ENCODE measurements at regions not wholly inside any gene's neighbourhood (a gene's known extent, or its start where the extent isn't known, plus 50 kb on each side); places are given as distances from the start of the nearest gene placed in this dataset.
"Not testable (repeated sequence)": the region's sequence is repeated elsewhere in the genome, so short reads cannot be mapped to it uniquely, and the experiment has no call there.

- intact Hi-C loops (cut with micrococcal nuclease) = no loop called here
Observed at GRCh38 chr7:155935726-155936125, 123.5 kb upstream of the SHH start.

- intact Hi-C loops (cut with micrococcal nuclease) = no loop called here
Observed at GRCh38 chr7:155935005-155935557, 122.8 kb upstream of the SHH start.

DNA sequence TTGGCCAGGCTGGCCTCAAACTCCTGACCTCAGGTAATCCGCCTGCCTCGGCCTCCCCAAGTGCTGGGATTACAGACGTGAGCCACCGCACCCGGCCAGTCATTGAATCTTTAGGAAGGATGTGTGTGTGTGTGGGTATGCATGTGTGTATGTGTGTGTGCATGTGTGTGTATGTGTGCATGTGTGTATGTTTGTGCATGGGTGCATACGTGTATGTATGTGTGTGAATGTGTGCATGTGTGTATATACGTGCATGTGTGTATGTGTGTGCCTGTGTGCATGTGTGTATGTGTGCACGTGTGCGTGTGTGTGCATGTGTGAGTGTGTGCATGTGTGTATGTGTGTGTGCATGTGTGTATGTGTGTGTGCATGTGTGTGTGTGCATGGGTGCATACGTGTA, 120.1 kb upstream of the SHH start:
- intact Hi-C loops (cut with micrococcal nuclease) = not testable (repeated sequence)

DNA sequence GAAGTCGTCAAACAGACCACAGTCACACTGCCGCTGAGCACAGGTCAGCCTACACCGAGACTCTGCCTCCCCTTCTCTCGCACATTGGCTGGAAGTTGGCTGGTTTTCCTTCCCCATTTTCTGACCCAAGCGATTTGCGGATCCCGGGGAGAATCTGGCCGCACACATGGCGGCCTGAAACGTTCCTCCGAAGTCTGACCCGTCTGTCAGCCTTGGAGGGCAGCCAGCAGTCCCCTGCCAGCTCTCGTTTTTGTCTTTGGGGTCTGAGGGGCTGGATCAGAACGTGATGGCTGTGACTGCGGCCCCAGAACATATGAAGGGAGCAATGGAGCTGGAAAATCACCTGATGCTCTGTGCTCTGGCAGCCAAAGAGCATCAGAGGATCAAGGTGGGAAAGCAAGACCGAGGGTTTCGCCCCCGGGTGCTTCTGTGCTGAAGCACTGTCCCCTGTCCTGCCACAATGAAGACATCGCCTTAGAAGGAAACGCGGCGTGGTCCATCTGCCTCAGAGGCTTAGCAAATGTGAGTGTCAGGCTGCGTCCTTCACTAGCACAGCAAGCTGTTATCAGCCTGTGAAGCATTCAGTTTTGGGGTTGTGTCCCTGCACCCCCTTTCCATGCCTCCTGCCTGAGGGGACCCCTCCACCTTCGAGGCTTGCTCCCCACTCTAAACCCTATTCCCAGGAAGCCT, 119.3 kb upstream of the SHH start:
- intact Hi-C loops (cut with micrococcal nuclease) = no loop called here

DNA sequence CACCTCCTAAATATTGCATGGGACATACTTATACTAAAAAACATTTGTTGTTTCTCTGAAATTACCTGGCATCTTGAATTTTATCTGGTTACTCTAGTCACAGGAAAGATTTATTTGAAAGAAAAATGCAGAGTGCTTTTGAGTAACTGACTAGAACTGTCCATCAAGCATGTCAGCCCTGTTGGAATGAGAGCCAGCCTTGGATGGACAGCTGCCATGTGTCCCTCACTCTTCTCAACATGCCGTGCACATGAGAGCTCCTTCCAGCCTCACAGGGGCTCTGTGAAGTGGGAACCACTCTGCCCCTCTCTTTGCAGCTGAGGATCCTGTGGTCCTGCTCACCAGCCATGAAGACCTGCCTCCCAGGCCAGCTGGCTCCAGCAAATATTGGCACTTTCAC, 118.3 kb upstream of the SHH start:
- intact Hi-C loops (cut with micrococcal nuclease) = no loop called here

DNA sequence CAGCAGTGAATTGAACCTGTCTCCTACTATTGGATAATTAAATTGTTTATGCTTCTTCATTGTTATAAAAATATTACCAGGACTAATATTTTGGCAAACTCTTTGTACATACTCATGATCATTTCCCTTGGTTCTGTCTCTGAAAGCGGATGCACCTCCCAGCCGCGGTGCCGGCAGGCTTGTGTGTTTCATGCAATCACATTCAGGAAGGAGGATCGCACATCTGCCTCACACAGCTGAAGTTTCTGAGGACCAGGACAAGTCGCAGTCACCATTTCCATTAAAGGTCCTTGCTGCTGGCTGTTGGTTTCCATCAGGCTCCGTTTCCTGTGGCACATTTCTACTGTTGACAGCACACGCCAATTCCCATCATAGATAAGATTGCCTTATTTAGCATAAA, 117.8 kb upstream of the SHH start:
- intact Hi-C loops (cut with micrococcal nuclease) = no loop called here

- intact Hi-C loops (cut with micrococcal nuclease) = no loop called here
Observed at GRCh38 chr7:155928583-155928982, 116.3 kb upstream of the SHH start.

- intact Hi-C loops (cut with micrococcal nuclease) = no loop called here
Observed at GRCh38 chr7:155927905-155928304, 115.6 kb upstream of the SHH start.

DNA sequence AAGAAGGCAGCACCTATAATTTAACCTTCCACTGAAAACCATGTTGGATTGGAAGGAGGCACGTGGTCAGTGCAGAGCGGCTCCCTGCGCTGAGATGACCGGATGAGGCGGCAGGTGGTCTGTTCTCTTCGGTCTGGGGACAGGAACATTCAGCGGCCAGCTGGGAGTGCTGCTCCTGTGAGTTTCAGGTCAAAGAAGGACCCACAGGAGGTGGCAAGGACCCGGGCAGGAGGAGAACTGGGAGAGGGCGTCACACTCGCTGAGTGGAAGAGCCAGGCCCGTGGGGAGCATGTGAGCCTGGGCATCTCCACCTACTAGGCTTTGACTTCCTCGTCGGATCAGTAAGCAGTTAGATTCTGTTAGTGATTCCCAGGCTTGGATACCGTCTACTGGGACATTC, 113.4 kb upstream of the SHH start:
- intact Hi-C loops (cut with micrococcal nuclease) = no loop called here

DNA sequence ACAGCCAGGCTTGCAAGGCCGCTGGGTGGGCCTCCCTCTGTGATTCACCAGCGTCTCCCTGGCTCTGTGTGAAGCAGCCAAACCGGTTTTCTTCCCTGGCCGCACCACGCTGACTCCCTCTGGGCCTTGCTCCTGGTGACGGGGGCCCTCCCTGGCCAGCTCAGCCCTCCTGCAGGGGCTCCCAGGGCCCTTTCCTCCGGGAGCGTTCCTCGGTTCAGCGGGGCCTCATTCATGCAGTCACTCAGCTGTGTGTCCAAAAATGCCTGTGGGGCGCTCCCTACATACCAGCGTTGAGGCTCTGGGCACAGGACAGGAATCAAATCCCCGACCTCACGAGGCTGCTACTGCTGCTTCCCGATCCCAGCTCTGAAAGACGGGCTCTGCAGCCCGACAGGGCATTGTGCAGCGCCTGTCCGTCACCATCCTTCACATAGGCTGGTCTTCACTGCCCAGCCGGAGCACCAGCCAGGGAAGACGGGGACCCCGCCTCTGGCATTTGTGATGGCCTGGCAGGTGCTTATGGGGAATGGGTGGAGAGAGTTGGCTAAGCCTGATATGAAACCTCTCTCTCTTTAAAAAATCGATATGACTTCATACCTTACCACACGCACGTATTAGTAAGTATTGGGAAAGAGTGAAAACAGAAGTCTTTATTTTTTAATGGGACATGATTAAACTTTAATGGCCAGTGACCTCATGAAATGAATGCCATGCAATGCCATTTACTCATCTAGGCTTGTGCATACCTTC, 110.0 kb upstream of the SHH start:
- intact Hi-C loops (cut with micrococcal nuclease) = no loop called here

DNA sequence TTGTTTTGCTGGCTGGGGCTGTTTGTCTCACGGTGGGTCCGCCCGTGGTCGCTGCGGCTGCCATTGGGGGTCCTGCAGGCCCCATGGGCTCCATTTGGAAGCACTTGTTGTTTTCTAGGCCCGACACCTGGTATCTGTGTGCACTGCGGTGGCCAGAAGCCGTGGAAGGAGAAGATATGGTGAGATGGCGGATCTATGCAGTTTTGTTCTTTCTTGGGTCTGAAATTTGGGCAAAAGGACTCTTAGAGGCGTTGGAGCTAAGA, 109.5 kb upstream of the SHH start:
- intact Hi-C loops (cut with micrococcal nuclease) = no loop called here

- intact Hi-C loops (cut with micrococcal nuclease) = no loop called here
Observed at GRCh38 chr7:155921086-155921803, 109.0 kb upstream of the SHH start.

DNA sequence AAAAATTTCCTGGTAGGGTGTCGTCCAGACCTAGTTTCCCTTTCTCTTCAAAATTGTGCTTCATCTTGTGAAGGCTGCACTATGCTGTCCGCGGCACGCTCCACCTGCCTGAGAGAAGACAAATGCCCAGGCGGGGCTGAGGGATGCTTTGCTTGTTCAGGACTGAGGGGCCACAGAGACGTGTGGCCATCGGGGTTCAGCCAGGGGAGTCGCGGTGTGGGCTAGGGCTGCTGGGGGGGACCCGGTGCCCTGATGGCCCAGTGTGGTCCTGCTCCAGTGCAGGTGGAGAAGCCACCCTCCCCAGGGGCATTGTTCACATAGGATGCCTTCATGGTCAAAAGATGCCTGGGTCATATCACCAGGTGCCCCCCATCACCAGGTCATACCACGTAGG, 107.8 kb upstream of the SHH start:
- intact Hi-C loops (cut with micrococcal nuclease) = no loop called here

- intact Hi-C loops (cut with micrococcal nuclease) = loop anchor here (5.0 kb wide), 1 partner anchor 222 kb away; no protein-coding TSS in a partner anchor
Observed at GRCh38 chr7:155919391-155920067, 107.3 kb upstream of the SHH start.

DNA sequence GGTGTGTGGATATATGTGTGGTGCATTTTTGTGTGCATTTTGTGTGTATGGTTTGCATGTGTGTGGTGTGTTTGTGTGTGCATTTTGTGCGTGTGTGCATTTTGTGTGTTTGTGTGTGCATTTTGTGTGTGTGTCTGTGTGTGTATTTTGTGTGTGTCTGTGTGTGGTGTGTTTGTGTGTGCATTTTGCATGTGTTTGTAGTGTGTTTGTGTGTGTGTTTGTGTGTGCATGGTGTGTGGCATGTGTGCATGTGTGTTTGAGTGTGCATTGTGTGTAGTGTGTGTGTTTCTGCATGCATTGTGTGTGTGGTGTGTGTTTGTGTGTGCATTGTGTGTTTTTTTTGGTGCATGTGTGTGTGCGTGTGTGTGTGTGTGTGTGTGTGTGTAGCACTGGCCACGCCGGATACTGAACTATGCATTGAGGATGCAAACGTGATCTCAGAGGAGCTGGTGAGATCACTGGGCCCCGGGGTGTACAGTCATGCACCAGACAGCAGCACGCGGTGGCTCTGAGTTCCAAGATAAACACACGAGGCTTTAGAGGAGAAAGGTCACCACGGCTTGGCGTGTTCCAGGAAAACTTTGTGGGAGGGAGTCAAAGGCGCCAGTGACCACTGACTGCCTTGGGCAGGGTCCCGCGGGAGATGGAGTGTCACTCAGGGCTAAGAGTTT, 106.6 kb upstream of the SHH start:
- intact Hi-C loops (cut with micrococcal nuclease) = loop anchor here (5.0 kb wide), 1 partner anchor 222 kb away; no protein-coding TSS in a partner anchor

- intact Hi-C loops (cut with micrococcal nuclease) = loop anchor here (5.0 kb wide), 1 partner anchor 221 kb away; no protein-coding TSS in a partner anchor
Observed at GRCh38 chr7:155917836-155918430, 105.7 kb upstream of the SHH start.

- intact Hi-C loops (cut with micrococcal nuclease) = loop anchor here (5.0 kb wide), 1 partner anchor 220 kb away; no protein-coding TSS in a partner anchor
Observed at GRCh38 chr7:155916926-155917655, 104.8 kb upstream of the SHH start.

DNA sequence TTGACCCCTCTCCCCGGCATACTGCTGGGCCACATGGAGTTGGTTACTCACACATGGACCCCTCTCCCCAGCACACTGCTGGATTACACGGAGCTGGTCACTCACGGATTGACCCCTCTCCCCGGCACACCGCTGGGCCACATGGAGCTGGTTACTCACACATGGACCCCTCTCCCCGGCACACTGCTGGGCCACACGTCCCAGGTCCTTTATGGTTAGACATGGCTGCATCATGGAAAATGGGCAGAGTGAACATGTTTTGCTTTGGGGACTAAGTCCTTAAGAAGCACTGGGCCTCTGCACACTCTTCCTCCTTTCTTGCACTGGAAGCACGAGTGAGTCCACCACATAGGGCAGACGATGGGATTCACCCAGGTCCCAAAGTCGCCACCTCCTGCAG, 102.1 kb upstream of the SHH start:
- intact Hi-C loops (cut with micrococcal nuclease) = no loop called here

DNA sequence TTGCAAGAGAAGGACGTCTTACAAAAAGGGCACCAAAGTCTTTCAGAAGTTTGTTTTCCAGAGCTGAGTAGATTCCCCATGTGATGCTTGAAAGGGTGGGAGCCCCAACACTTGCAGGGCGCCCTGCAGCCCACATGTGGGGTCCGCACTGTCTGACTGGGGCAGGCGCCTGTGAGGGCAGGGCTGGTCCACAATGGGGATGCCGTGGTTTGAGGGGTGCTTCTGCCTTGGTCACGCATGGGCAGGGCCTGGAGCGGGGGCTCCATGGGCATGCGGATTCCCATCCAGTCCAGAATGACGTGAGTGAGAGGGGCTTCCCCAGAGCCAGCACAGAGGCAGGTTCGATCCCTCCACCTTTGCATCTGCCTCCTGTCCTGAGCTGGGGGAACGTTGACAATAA, 101.5 kb upstream of the SHH start:
- intact Hi-C loops (cut with micrococcal nuclease) = no loop called here

GRCh38 chr7:155913291-155913690, 101.0 kb upstream of the SHH start:
- intact Hi-C loops (cut with micrococcal nuclease) = no loop called here
